HEK293 (cell line): ENCODE measurements at regions not wholly inside any gene's neighbourhood (a gene's known extent, or its start where the extent isn't known, plus 50 kb on each side); places are given as distances from the start of the nearest gene placed in this dataset.

Experiments
- CTCF ChIP-seq: fragments of 450-650 bp; formaldehyde crosslinking; IDR thresholded peaks from 2 replicates; pipeline ENCODE4 v1.5.1; 2016; ENCODE audit warnings: missing biosample characterization, missing genetic modification characterization
- HOXA7 ChIP-seq: sonication (generic); formaldehyde crosslinking; IDR thresholded peaks from 2 replicates; pipeline ENCODE4 v1.8.1; 2022; ENCODE audit warnings: missing genetic modification reagents, borderline replicate concordance
- SALL2 ChIP-seq: fragments of 450-650 bp; formaldehyde crosslinking; IDR thresholded peaks from 2 replicates; pipeline ENCODE4 v1.5.0; 2017; ENCODE audit warnings: missing biosample characterization, mild to moderate bottlenecking, missing genetic modification characterization, borderline replicate concordance
- SP2 ChIP-seq: fragments of 450-650 bp; formaldehyde crosslinking; IDR thresholded peaks from 2 replicates; pipeline ENCODE4 v1.5.1; 2016; ENCODE audit warnings: missing biosample characterization, missing genetic modification characterization
- ZBTB1 ChIP-seq: fragments of 450-650 bp; formaldehyde crosslinking; IDR thresholded peaks from 2 replicates; pipeline ENCODE4 v1.5.1; 2016; ENCODE audit warnings: missing biosample characterization, missing genetic modification characterization
- ZBTB11 ChIP-seq: fragments of 450-650 bp; formaldehyde crosslinking; conservative IDR thresholded peaks from 2 replicates; pipeline ENCODE4 v1.5.1; 2016; ENCODE audit warnings: low read depth, missing biosample characterization, missing genetic modification characterization
- ZBTB8A ChIP-seq: fragments of 450-650 bp; formaldehyde crosslinking; IDR thresholded peaks from 2 replicates; pipeline ENCODE4 v1.5.1; 2016; ENCODE audit warnings: missing biosample characterization, missing genetic modification characterization
- ZNF24 ChIP-seq: fragments of 450-650 bp; formaldehyde crosslinking; IDR thresholded peaks from 2 replicates; pipeline ENCODE4 v1.5.1; 2016; ENCODE audit warnings: missing biosample characterization, missing genetic modification characterization
- ZNF580 ChIP-seq: fragments of 450-650 bp; formaldehyde crosslinking; IDR thresholded peaks from 2 replicates; pipeline ENCODE4 v1.5.1; 2016; ENCODE audit warnings: missing biosample characterization, missing genetic modification characterization
- ZNF639 ChIP-seq: fragments of 450-650 bp; formaldehyde crosslinking; IDR thresholded peaks from 2 replicates; pipeline ENCODE4 v1.5.1; 2016; ENCODE audit warnings: missing biosample characterization, missing genetic modification characterization
- ZNF768 ChIP-seq: fragments of 450-650 bp; formaldehyde crosslinking; IDR thresholded peaks from 2 replicates; pipeline ENCODE4 v1.5.1; 2018; ENCODE audit warnings: missing biosample characterization, mild to moderate bottlenecking, missing genetic modification characterization

GRCh38 chr19:31641591-31641990, 292.4 kb upstream of the TSHZ3 start:
- TF ChIP-seq ZBTB11 (tag by site-specific recombination) (no peak), SALL2 (no peak), CTCF (tag by site-specific recombination) (no peak), HOXA7 (CRISPR knock-in tag) (no peak), ZNF24 (tag by site-specific recombination) (no peak), ZNF768 (tag by site-specific recombination) (no peak), ZBTB8A (tag by site-specific recombination) (no peak), ZBTB1 (tag by site-specific recombination) (no peak), ZNF580 (tag by site-specific recombination) (no peak), ZNF639 (tag by site-specific recombination) (no peak), SP2 (tag by site-specific recombination) (no peak)
